SK-N-SH (cell line): ENCODE measurements at regions not wholly inside any gene's neighbourhood (a gene's known extent, or its start where the extent isn't known, plus 50 kb on each side); places are given as distances from the start of the nearest gene placed in this dataset.

Experiments
- SMC3 ChIP-seq: IDR thresholded peaks from 2 replicates; pipeline ENCODE4 v1.6.1; 2012; ENCODE audit warnings: low read depth, low read length, improper control_type of control experiment
- TF ChIP-seq, protein P1 (sequence below): fragments of 200-600 bp; sonication (generic); IDR thresholded peaks from 2 replicates; pipeline ENCODE4 v1.6.1; 2017; ENCODE audit warnings: antibody characterized with exemption, mild to moderate bottlenecking, moderate library complexity

DNA sequence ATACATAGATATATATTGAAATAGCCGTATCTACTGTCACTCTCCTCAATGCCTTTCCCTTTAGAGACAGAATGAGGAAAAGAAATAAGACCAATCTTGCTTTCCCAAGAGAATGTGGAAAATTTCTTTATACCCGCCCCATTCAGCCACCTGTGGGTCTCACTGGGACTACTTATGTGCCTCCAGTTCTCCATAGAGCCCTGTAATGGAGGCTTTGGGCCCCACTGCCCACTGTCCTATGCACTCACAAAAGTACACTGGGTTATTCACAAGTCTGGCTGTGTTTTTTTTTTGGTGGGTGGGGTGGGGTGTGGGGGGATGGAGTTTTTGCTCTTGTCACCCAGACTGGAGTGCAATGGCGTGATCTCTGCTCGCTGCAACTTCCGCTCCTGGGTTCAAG, 70.4 kb upstream of the ELOVL6 start:
- TF ChIP-seq, protein P1, sequence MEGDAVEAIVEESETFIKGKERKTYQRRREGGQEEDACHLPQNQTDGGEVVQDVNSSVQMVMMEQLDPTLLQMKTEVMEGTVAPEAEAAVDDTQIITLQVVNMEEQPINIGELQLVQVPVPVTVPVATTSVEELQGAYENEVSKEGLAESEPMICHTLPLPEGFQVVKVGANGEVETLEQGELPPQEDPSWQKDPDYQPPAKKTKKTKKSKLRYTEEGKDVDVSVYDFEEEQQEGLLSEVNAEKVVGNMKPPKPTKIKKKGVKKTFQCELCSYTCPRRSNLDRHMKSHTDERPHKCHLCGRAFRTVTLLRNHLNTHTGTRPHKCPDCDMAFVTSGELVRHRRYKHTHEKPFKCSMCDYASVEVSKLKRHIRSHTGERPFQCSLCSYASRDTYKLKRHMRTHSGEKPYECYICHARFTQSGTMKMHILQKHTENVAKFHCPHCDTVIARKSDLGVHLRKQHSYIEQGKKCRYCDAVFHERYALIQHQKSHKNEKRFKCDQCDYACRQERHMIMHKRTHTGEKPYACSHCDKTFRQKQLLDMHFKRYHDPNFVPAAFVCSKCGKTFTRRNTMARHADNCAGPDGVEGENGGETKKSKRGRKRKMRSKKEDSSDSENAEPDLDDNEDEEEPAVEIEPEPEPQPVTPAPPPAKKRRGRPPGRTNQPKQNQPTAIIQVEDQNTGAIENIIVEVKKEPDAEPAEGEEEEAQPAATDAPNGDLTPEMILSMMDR = no peak
- no peak for TF ChIP-seq SMC3
